Coronary artery (tissue), 2 donors: ENCODE measurements at regions not wholly inside any gene's neighbourhood (a gene's known extent, or its start where the extent isn't known, plus 50 kb on each side); places are given as distances from the start of the nearest gene placed in this dataset.

ENCODE experiments used
- DNase-seq: peaks from one replicate; pipeline ENCODE4 v3.0.0-alpha.2; 2017; ENCODE audit warnings: low spot score
- H3K27ac ChIP-seq, 2 donors: fragments of 200-600 bp; sonication (generic); one replicate each; pipeline ENCODE4 v1.5.1; 2016 to 2019
- H3K4me3 ChIP-seq: fragments of 200-600 bp; sonication (generic); 2 replicates; pipeline ENCODE4 v1.5.1; 2016; ENCODE audit warnings: mild to moderate bottlenecking, moderate library complexity
- CTCF ChIP-seq: fragments of 200-600 bp; sonication (generic); IDR thresholded peaks from one replicate; pipeline ENCODE4 v1.5.1; 2019; ENCODE audit warnings: antibody characterized with exemption

DNA sequence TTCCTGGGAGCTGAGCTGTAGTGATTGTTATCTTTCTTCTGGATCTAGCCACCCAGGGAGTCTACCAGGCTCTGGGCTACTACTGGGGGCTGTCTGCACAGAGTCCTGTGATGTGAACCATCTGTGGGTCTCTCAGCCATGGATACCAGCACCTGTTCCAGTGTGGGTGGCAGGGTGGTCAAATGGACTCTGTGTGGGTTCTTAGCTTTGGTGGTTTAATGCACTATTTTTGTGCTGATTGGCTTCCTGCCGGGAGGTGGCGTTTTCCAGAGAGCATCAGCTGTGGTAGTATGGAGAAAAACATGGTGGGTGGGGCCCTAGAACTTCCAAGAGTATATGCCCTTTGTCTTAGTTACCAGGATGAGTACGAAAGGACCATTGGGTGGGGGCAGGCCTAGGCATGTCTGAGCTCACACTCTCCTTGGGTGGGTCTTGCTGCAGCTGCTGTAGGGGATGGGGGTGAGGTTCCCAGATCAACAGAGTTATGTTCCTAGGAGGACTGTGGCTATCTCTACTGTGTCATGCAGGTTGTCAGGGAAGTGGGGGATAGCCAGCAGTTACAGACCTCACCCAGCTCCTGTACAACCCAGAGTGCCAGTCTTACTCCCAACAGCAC lies 264.8 kb upstream of the LDB2 start:
- no peak for TF ChIP-seq CTCF
- H3K27ac ChIP-seq = no peak overlapping the region
- no peak overlapping the region for H3K4me3 ChIP-seq
- no peak for DNase-seq

DNA sequence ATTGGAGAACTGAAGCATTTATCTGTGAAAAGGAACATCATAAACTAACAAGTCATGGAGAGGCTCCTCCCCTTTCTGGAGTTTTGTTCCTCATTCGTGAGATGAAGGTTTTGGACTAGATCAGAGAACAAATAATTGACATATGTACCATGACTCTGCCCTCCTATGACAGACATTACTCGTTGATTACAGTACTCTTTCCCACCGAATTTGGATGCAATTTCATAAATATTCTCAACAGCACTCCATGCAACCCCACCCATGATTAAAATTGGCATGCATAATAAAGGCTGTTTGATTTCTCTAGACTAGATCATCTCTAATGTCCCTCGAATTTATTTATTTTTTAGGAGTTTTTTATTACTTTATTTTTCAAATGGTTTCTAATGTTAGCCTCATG lies 258.9 kb upstream of the LDB2 start:
- no peak for DNase-seq
- no peak overlapping the region for H3K4me3 ChIP-seq
- TF ChIP-seq CTCF = no peak
- no peak overlapping the region for H3K27ac ChIP-seq

GRCh38 chr4:17155486-17155885 lies 257.0 kb upstream of the LDB2 start:
- Histone ChIP-seq H3K27ac (no peak overlapping the region), H3K4me3 (no peak overlapping the region)
- TF ChIP-seq CTCF = no peak
- DNase-seq = no peak

- TF ChIP-seq CTCF = no peak
- H3K4me3 ChIP-seq = no peak overlapping the region
- DNase-seq = no peak
- no peak overlapping the region for H3K27ac ChIP-seq
Observed at GRCh38 chr4:17153572-17153971, 255.1 kb upstream of the LDB2 start.

DNA sequence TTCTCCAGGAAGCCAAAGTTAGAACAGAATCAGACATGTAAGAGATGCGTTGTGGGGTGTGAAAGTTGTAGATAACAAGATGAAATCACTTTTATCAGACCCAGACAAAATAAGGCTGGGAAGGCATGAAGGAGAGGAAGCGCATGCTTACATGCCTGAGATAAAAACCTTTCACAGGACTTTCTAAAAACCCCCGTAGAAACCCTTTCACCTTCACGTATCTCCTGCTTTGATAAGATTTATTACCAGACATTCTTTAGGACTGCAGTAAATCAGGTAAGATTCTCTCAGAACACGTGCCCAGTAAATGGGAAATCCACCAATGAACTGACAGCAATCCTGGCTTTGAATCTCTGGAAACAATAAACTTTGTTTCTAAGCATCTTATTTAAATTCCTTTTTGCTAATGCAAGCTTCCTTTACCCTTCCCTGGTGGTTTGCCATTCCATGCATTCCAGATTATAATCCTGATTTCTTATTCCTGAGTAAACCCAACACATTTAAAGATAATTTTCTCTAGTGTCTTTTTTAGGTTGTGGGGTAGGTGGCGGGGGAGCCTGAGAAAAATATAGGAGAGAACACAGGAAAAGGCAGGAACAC lies 254.6 kb upstream of the LDB2 start:
- no peak for TF ChIP-seq CTCF
- Histone ChIP-seq H3K4me3 (no peak overlapping the region), H3K27ac (no peak overlapping the region)
- no peak for DNase-seq

DNA sequence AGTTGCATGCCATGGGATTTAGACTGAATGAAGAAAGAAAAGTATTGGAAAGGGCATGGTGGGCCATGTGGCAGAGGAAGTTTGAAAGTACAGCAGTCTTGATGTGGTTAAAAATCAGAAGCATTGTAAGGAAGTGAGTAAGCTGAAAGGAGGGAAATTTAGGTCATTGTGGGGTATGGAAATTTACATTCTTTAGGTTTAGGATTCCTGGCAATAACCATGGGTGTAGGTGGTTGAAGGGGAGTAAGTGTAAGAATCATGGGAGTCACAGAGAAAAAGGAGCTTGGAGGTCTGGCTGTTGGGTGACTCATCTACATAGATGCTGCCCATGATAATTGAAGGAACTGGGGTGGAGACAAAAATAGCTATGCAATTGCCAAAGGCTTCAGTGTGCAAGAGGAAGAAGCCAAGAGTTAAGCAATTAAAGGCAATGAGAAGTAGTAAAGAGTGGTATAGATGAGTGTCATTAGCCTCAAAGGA lies 243.8 kb upstream of the LDB2 start:
- Histone ChIP-seq H3K27ac (no peak overlapping the region), H3K4me3 (no peak overlapping the region)
- TF ChIP-seq CTCF = no peak
- no peak for DNase-seq

DNA sequence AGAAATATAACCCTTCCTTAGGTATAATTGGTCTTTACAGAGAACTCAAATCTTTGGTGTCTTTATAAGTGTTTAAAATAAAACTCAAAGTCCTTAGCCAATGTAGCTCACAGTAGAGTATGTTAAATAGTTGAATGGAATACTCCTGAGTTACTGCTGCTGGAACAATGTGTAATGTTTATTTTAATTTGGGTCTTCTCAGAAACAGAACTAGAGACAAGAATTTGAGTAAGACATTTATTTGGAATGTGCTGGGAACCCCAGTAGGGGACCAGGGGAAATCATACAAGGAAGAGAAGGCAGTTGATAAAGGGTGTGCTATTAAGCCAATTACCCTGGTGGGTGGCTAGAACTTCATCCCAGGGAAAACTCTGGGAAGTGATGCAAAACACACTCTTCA lies 240.4 kb upstream of the LDB2 start:
- no peak for DNase-seq
- Histone ChIP-seq H3K4me3 (no peak overlapping the region), H3K27ac (no peak overlapping the region)
- TF ChIP-seq CTCF = no peak
